GM18951 (cell line): ENCODE measurements at regions not wholly inside any gene's neighbourhood (a gene's known extent, or its start where the extent isn't known, plus 50 kb on each side); places are given as distances from the start of the nearest gene placed in this dataset.

Experiments used
- POLR2A ChIP-seq: IDR thresholded peaks from 4 replicates; pipeline ENCODE4 v1.6.1; 2011; ENCODE audit warnings: mild to moderate bottlenecking; ENCODE audit not compliant: insufficient read length, insufficient read depth; ENCODE audit errors: extremely low read depth
- in situ Hi-C: fragments of 300-500 bp; cut with MboI; formaldehyde crosslinking; loops from one replicate; pipeline ENCODE4 v1.12.0; 2022; ENCODE audit warnings: low sequenced_read_pairs, mixed read lengths, inconsistent platforms; ENCODE audit not compliant: unreplicated experiment

GRCh38 chr3:152556731-152557254 is 278.1 kb upstream of the P2RY1 start:
- no peak for TF ChIP-seq POLR2A
- in situ Hi-C loops: no loop called here

- in situ Hi-C loops: no loop called here
- TF ChIP-seq POLR2A: no peak
Measured at GRCh38 chr3:152557302-152557999, 277.5 kb upstream of the P2RY1 start.

GRCh38 chr3:152558386-152558785 is 276.5 kb upstream of the P2RY1 start:
- in situ Hi-C loops: no loop called here
- TF ChIP-seq POLR2A: no peak

GRCh38 chr3:152559246-152559645 is 275.7 kb upstream of the P2RY1 start:
- in situ Hi-C loops: no loop called here
- TF ChIP-seq POLR2A: no peak

GRCh38 chr3:152564459-152564858 is 270.5 kb upstream of the P2RY1 start:
- TF ChIP-seq POLR2A: no peak
- in situ Hi-C loops: no loop called here

- TF ChIP-seq POLR2A: no peak
- in situ Hi-C loops: loop anchor here (10.0 kb wide), 1 partner anchor 90 kb away; no protein-coding TSS in a partner anchor
Measured at GRCh38 chr3:152574461-152575079, 260.4 kb upstream of the P2RY1 start.

GRCh38 chr3:152578769-152579168 is 256.2 kb upstream of the P2RY1 start:
- in situ Hi-C loops: loop anchor here (10.0 kb wide), 1 partner anchor 94 kb away; no protein-coding TSS in a partner anchor
- TF ChIP-seq POLR2A: no peak

- in situ Hi-C loops: no loop called here
- no peak for TF ChIP-seq POLR2A
Measured at GRCh38 chr3:152581951-152582350, 253.0 kb upstream of the P2RY1 start.

- in situ Hi-C loops: no loop called here
- no peak for TF ChIP-seq POLR2A
Measured at GRCh38 chr3:152583963-152584362, 251.0 kb upstream of the P2RY1 start.

GRCh38 chr3:152586974-152587373 is 248.0 kb upstream of the P2RY1 start:
- no peak for TF ChIP-seq POLR2A
- in situ Hi-C loops: no loop called here

- TF ChIP-seq POLR2A: no peak
Measured at GRCh38 chr3:152587861-152588260, 247.1 kb upstream of the P2RY1 start.

GRCh38 chr3:152589644-152590043 is 245.3 kb upstream of the P2RY1 start:
- in situ Hi-C loops: no loop called here
- TF ChIP-seq POLR2A: no peak

More at GRCh38 chr3:152587861-152588260, 247.1 kb upstream of the P2RY1 start:
- in situ Hi-C loops: no loop called here

- in situ Hi-C loops: no loop called here
Measured at GRCh38 chr3:152591515-152591914, 243.4 kb upstream of the P2RY1 start.

GRCh38 chr3:152593242-152593641 is 241.7 kb upstream of the P2RY1 start:
- in situ Hi-C loops: no loop called here
- no peak for TF ChIP-seq POLR2A

More at GRCh38 chr3:152591515-152591914, 243.4 kb upstream of the P2RY1 start:
- no peak for TF ChIP-seq POLR2A
